ENCODE measurements at regions not wholly inside any gene's neighbourhood (a gene's known extent, or its start where the extent isn't known, plus 50 kb on each side); places are given as distances from the start of the nearest gene placed in this dataset.

GRCh38 chr12:20197411-20197810 lies 170.9 kb upstream of the PDE3A start:
- no peak for TF ChIP-seq OVOL2 (CRISPR knock-in tag; IDR thresholded peaks at IDR 0.05; ENCODE audit: borderline replicate concordance)
- TF ChIP-seq CBFB (CRISPR knock-in tag; IDR thresholded peaks at IDR 0.05; ENCODE audit: low read depth): no peak
- TF ChIP-seq ZNF317 (CRISPR knock-in tag; IDR thresholded peaks at IDR 0.05; ENCODE audit: borderline replicate concordance, low read depth): no peak
- TF ChIP-seq HMGXB4 (CRISPR knock-in tag; IDR thresholded peaks at IDR 0.05): no peak
- no peak for TF ChIP-seq CDX4 (CRISPR knock-in tag; IDR thresholded peaks at IDR 0.05; ENCODE audit: borderline replicate concordance)
- TF ChIP-seq CREM (CRISPR knock-in tag; IDR thresholded peaks at IDR 0.05): no peak
- no peak for TF ChIP-seq E2F1 (CRISPR knock-in tag; IDR thresholded peaks at IDR 0.05)
- no peak for TF ChIP-seq GTF2I (CRISPR knock-in tag; conservative IDR thresholded peaks at IDR 0.05)
- TF ChIP-seq AFF4 (CRISPR knock-in tag; IDR thresholded peaks at IDR 0.05; ENCODE audit: borderline replicate concordance): no peak
- TF ChIP-seq SMAD3 (CRISPR knock-in tag; IDR thresholded peaks at IDR 0.05; ENCODE audit: borderline replicate concordance): no peak
- Mint-ChIP-seq H3K36me3 (no peaks in the 10 kb centered on the region), H3K9me3 (peaks cover 11% of the 10 kb centered on the region; the same call in 1 of the 2 replicates), H3K4me1 (peaks cover 8% of the 10 kb centered on the region; the same call in 1 of the 2 replicates), H3K27ac (no peak overlapping the region), H3K27me3 (ENCODE audit: low read depth) (no peaks in the 10 kb centered on the region), H3K4me3 (no peak overlapping the region)
- POLR2A ChIA-PET: no interaction called here
- ATAC-seq: no peak
- CTCF ChIA-PET: no interaction called here
- DNase-seq (ENCODE audit: low spot score): no peak

GRCh38 chr12:20199780-20200179 lies 168.6 kb upstream of the PDE3A start:
- ATAC-seq (no peak), DNase-seq (ENCODE audit: low spot score) (no peak)
- TF ChIP-seq ZNF317 (CRISPR knock-in tag; IDR thresholded peaks at IDR 0.05; ENCODE audit: borderline replicate concordance, low read depth) (peak; percentile 69), ERG (CRISPR knock-in tag; IDR thresholded peaks at IDR 0.05) (no peak), FOXJ3 (CRISPR knock-in tag; IDR thresholded peaks at IDR 0.05; ENCODE audit: borderline replicate concordance) (no peak)
- Mint-ChIP-seq H3K9me3 (peaks cover 11% of the 10 kb centered on the region; the same call in 1 of the 2 replicates), H3K27ac (no peak overlapping the region), H3K27me3 (ENCODE audit: low read depth) (no peaks in the 10 kb centered on the region), H3K36me3 (no peaks in the 10 kb centered on the region), H3K4me1 (peaks cover 10% of the 10 kb centered on the region), H3K4me3 (no peak overlapping the region)
- CTCF ChIA-PET: interaction anchor here (0.7 kb wide), 1 partner anchor 421 kb away, joined by 4 read pairs; no protein-coding TSS in a partner anchor
- POLR2A ChIA-PET: no interaction called here

GRCh38 chr12:20201733-20202132 lies 166.6 kb upstream of the PDE3A start:
- ATAC-seq (no peak), DNase-seq (ENCODE audit: low spot score) (no peak)
- Mint-ChIP-seq H3K4me1 (peaks cover 13% of the 10 kb centered on the region), H3K36me3 (no peaks in the 10 kb centered on the region), H3K4me3 (no peak overlapping the region), H3K9me3 (peaks cover 11% of the 10 kb centered on the region; the same call in 1 of the 2 replicates), H3K27ac (no peak overlapping the region), H3K27me3 (ENCODE audit: low read depth) (no peaks in the 10 kb centered on the region)
- ChIA-PET POLR2A (no interaction called here), CTCF (no interaction called here)
- TF ChIP-seq STAT6 (CRISPR knock-in tag; conservative IDR thresholded peaks at IDR 0.05; ENCODE audit: low read depth): no peak
- no peak for TF ChIP-seq ZNF396 (CRISPR knock-in tag; IDR thresholded peaks at IDR 0.05; ENCODE audit: borderline replicate concordance)
- no peak for TF ChIP-seq ATF3 (CRISPR knock-in tag; conservative IDR thresholded peaks at IDR 0.05)
